ENCODE measurements at regions not wholly inside any gene's neighbourhood (a gene's known extent, or its start where the extent isn't known, plus 50 kb on each side); places are given as distances from the start of the nearest gene placed in this dataset.

DNA sequence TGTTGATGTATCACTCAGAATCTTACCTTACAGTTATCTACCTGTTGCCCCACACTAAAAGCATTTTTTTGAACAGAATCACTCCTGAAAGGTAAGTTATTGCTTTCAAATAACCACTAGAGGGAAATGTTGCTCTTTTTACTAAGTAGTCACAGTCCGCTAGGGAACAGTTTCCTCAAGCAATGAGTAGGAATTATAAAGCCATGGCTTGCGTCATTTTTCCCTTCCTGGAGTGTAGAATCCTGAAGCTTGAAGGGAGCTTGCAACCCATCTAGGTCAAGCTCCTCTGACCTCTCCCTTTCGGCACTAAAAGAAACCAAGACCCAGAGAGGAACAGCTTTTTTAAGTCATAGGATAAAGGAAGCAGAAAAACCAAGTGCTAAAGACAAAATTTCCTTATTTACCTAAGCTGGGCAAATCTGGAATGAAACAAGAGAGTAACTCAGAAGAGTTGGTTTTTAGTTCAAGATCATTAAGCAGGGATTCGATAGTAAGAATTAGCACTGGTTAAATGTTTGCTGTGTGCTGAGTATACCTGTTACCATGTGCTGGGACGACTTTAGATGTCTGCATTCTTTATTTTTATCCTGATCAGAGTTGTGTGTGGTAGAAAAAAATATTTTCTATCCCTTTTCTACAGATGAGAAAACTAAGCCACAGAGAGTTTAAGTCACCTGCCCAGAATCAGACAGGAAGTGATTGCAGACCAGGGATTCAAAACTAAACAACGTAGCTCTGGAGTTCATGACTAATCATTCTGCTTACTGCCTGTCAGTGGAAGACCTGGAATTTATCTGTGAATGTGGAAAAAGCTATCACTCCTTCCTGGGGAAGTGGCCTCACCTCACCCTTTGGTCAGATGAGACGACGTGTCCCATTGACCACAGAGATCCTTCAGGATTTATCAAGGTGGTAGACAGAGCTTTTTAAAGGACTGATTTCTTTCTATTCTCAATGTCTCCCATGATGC lies 631.5 kb downstream of the RAB28 start:
- ATAC-seq: no peak
- H3K4me3 Mint-ChIP-seq: no peak overlapping the region
- H3K36me3 Mint-ChIP-seq (ENCODE audit: low read depth): no peaks in the 10 kb centered on the region
- H3K4me1 Mint-ChIP-seq: peaks cover 2% of the 10 kb centered on the region
- H3K27me3 Mint-ChIP-seq: peaks cover 15% of the 10 kb centered on the region
- no peak for DNase-seq
- no peak overlapping the region for H3K27ac Mint-ChIP-seq
- H3K9me3 Mint-ChIP-seq: no peaks in the 10 kb centered on the region

- no peaks in the 10 kb centered on the region for H3K9me3 Mint-ChIP-seq
- no peak for DNase-seq
- ATAC-seq: no peak
- H3K27ac Mint-ChIP-seq: no peak overlapping the region
- H3K4me3 Mint-ChIP-seq: no peak overlapping the region
- peaks cover 15% of the 10 kb centered on the region for H3K27me3 Mint-ChIP-seq
- no peaks in the 10 kb centered on the region for H3K4me1 Mint-ChIP-seq
- H3K36me3 Mint-ChIP-seq (ENCODE audit: low read depth): no peaks in the 10 kb centered on the region
Observed at GRCh38 chr4:12846368-12846767, 637.8 kb downstream of the RAB28 start.

GRCh38 chr4:12844141-12844540 lies 640.0 kb downstream of the RAB28 start:
- H3K9me3 Mint-ChIP-seq: no peaks in the 10 kb centered on the region
- no peak overlapping the region for H3K4me3 Mint-ChIP-seq
- H3K27ac Mint-ChIP-seq: no peak overlapping the region
- H3K27me3 Mint-ChIP-seq: peaks cover 13% of the 10 kb centered on the region
- no peak for DNase-seq
- ATAC-seq: no peak
- H3K36me3 Mint-ChIP-seq (ENCODE audit: low read depth): no peaks in the 10 kb centered on the region
- H3K4me1 Mint-ChIP-seq: no peaks in the 10 kb centered on the region

DNA sequence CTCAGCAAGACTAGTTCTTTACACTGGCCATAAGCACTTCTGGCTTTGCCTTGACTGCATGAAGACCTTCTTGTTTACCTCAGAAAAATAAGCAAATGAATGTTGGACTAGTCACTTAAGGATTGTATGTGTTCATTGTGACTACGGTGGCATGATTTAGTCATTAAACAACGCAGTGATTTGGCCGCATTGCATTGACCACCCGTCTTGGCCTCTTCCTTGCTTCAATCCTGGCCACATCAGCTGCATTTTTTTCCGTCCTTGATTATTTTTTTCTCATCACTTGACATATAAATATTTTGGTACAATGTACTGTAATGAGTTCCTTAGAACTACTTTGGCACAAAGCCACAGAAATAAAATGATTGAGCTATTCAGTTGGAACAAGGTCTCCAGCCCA lies 656.2 kb downstream of the RAB28 start:
- H3K27me3 Mint-ChIP-seq: peaks cover 2% of the 10 kb centered on the region
- DNase-seq (no peak), ATAC-seq (no peak)
- H3K4me1 Mint-ChIP-seq: no peaks in the 10 kb centered on the region
- no peak overlapping the region for H3K27ac Mint-ChIP-seq
- peaks cover 5% of the 10 kb centered on the region for H3K9me3 Mint-ChIP-seq
- H3K36me3 Mint-ChIP-seq (ENCODE audit: low read depth): no peaks in the 10 kb centered on the region
- no peak overlapping the region for H3K4me3 Mint-ChIP-seq

GRCh38 chr4:12791536-12791935 lies 692.6 kb downstream of the RAB28 start:
- DNase-seq (no peak), ATAC-seq (no peak)
- H3K36me3 Mint-ChIP-seq (ENCODE audit: low read depth): no peaks in the 10 kb centered on the region
- H3K4me3 Mint-ChIP-seq: no peak overlapping the region
- H3K4me1 Mint-ChIP-seq: no peaks in the 10 kb centered on the region
- H3K27ac Mint-ChIP-seq: no peak overlapping the region
- no peaks in the 10 kb centered on the region for H3K27me3 Mint-ChIP-seq
- peaks cover 16% of the 10 kb centered on the region for H3K9me3 Mint-ChIP-seq

GRCh38 chr4:12787261-12787660 lies 696.9 kb downstream of the RAB28 start:
- H3K4me3 Mint-ChIP-seq: no peak overlapping the region
- DNase-seq: no peak
- H3K4me1 Mint-ChIP-seq: no peaks in the 10 kb centered on the region
- no peaks in the 10 kb centered on the region for H3K36me3 Mint-ChIP-seq (ENCODE audit: low read depth)
- peaks cover 26% of the 10 kb centered on the region for H3K9me3 Mint-ChIP-seq
- no peak for ATAC-seq
- no peaks in the 10 kb centered on the region for H3K27me3 Mint-ChIP-seq
- H3K27ac Mint-ChIP-seq: no peak overlapping the region

DNA sequence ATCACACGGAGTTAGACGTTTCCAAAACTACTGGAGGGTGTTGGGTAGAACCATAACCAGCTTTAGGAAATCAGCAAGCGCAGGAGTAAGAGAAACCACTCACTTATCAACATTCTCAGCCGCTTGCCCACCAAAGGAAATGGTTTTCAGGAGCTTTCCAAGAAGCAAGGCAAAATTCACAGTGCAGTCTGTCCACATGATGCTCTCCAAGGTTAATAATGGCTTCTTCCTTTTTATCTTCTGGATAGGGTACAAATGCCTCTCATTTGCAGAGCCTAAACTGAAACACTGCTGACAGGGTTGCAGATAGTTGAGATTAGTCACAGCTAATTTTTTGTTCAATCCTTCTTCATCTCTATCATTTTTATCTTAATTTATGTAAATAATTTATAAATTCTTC lies 705.4 kb downstream of the RAB28 start:
- no peak for ATAC-seq
- no peak overlapping the region for H3K4me3 Mint-ChIP-seq
- H3K27ac Mint-ChIP-seq: no peak overlapping the region
- no peaks in the 10 kb centered on the region for H3K36me3 Mint-ChIP-seq (ENCODE audit: low read depth)
- no peaks in the 10 kb centered on the region for H3K4me1 Mint-ChIP-seq
- H3K27me3 Mint-ChIP-seq: no peaks in the 10 kb centered on the region
- DNase-seq: no peak
- H3K9me3 Mint-ChIP-seq: no peaks in the 10 kb centered on the region

GRCh38 chr4:12778191-12778590 lies 705.9 kb downstream of the RAB28 start:
- no peak overlapping the region for H3K27ac Mint-ChIP-seq
- DNase-seq (no peak), ATAC-seq (no peak)
- H3K36me3 Mint-ChIP-seq (ENCODE audit: low read depth): no peaks in the 10 kb centered on the region
- no peaks in the 10 kb centered on the region for H3K4me1 Mint-ChIP-seq
- no peaks in the 10 kb centered on the region for H3K9me3 Mint-ChIP-seq
- no peak overlapping the region for H3K4me3 Mint-ChIP-seq
- H3K27me3 Mint-ChIP-seq: no peaks in the 10 kb centered on the region

GRCh38 chr4:12770351-12770750 lies 713.8 kb downstream of the RAB28 start:
- H3K36me3 Mint-ChIP-seq (ENCODE audit: low read depth): no peaks in the 10 kb centered on the region
- ATAC-seq (no peak), DNase-seq (no peak)
- H3K4me1 Mint-ChIP-seq: no peaks in the 10 kb centered on the region
- H3K27ac Mint-ChIP-seq: no peak overlapping the region
- peaks cover 8% of the 10 kb centered on the region for H3K27me3 Mint-ChIP-seq
- no peak overlapping the region for H3K4me3 Mint-ChIP-seq
- H3K9me3 Mint-ChIP-seq: no peaks in the 10 kb centered on the region

GRCh38 chr4:12761694-12762093 lies 722.4 kb downstream of the RAB28 start:
- Mint-ChIP-seq H3K27ac (no peak overlapping the region), H3K36me3 (ENCODE audit: low read depth) (no peaks in the 10 kb centered on the region), H3K4me1 (no peaks in the 10 kb centered on the region), H3K4me3 (no peak overlapping the region), H3K27me3 (peaks cover 2% of the 10 kb centered on the region), H3K9me3 (peaks cover 3% of the 10 kb centered on the region)
- DNase-seq: no peak
- ATAC-seq: no peak

- H3K36me3 Mint-ChIP-seq (ENCODE audit: low read depth): no peaks in the 10 kb centered on the region
- DNase-seq (no peak), ATAC-seq (no peak)
- no peak overlapping the region for H3K27ac Mint-ChIP-seq
- H3K4me3 Mint-ChIP-seq: no peak overlapping the region
- no peaks in the 10 kb centered on the region for H3K4me1 Mint-ChIP-seq
- peaks cover 8% of the 10 kb centered on the region for H3K9me3 Mint-ChIP-seq
- H3K27me3 Mint-ChIP-seq: no peaks in the 10 kb centered on the region
Observed at GRCh38 chr4:12747154-12747553, 737.0 kb downstream of the RAB28 start.

DNA sequence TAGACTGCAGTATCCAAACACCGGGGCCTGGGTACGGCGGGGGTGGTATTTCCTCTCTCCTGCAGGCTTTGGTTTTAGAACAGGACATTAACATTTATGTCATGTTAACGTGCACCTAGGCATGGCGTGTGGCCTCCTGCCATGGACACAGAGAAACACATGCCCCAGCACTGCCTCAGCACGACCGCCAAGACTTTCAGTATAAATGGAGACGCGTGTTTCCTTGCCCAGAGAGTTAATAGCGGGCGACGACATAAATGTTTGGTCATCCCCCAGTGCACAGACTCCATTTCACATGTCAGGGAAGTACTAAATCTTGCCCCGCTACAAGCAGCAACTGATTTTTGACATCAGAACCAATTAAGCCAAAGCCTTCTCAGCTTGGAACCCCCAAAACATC lies 737.9 kb downstream of the RAB28 start:
- DNase-seq (no peak), ATAC-seq (no peak)
- no peaks in the 10 kb centered on the region for H3K36me3 Mint-ChIP-seq (ENCODE audit: low read depth)
- no peak overlapping the region for H3K4me3 Mint-ChIP-seq
- no peaks in the 10 kb centered on the region for H3K27me3 Mint-ChIP-seq
- H3K27ac Mint-ChIP-seq: no peak overlapping the region
- H3K4me1 Mint-ChIP-seq: no peaks in the 10 kb centered on the region
- H3K9me3 Mint-ChIP-seq: peaks cover 8% of the 10 kb centered on the region

- Mint-ChIP-seq H3K9me3 (no peaks in the 10 kb centered on the region), H3K4me3 (no peak overlapping the region), H3K4me1 (no peaks in the 10 kb centered on the region), H3K36me3 (ENCODE audit: low read depth) (no peaks in the 10 kb centered on the region), H3K27me3 (peaks cover 10% of the 10 kb centered on the region), H3K27ac (no peak overlapping the region)
- ATAC-seq (no peak), DNase-seq (no peak)
Observed at GRCh38 chr4:12734586-12734985, 749.6 kb downstream of the RAB28 start.

DNA sequence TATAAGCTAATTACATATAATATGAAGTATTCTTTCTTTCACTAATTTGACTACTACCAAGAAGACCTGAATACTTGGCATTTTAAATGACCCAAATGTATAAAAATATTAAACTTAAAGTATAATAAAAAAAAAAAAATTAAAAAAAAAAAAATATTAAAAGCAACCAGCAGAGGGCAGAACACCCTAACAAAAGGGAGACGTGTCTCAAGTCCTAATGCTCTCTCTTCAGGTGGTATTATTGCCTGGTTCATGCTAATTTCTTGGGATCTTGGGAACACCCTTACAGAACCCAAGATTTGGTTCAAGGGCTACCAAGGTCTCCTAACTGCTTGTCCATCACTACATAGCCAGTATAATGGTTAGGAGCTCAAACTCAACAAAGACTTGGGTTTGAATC lies 754.8 kb downstream of the RAB28 start:
- no peak for ATAC-seq
- Mint-ChIP-seq H3K4me1 (no peaks in the 10 kb centered on the region), H3K4me3 (no peak overlapping the region), H3K36me3 (ENCODE audit: low read depth) (no peaks in the 10 kb centered on the region), H3K9me3 (no peaks in the 10 kb centered on the region), H3K27me3 (peaks cover 23% of the 10 kb centered on the region), H3K27ac (no peak overlapping the region)
- DNase-seq: no peak

DNA sequence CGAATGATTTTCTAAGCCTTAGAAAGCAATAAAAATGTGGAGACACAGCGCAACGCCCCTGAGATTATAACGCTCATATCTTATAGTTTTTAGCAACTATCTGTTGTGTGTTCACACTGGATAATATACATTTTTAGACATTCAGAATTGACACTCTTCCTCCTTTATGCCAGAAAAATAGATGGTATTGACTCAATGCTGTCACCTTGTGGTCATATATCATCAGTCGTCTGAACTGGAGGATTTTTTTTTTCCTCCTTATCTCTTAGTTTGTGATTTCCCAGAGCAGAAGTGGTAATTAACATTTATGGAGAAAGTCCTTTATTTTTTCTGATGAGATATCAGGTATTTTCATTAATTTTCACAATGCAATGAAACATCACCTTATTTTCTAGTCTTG lies 759.6 kb downstream of the RAB28 start:
- no peaks in the 10 kb centered on the region for H3K9me3 Mint-ChIP-seq
- DNase-seq (no peak), ATAC-seq (no peak)
- H3K4me3 Mint-ChIP-seq: no peak overlapping the region
- no peak overlapping the region for H3K27ac Mint-ChIP-seq
- no peaks in the 10 kb centered on the region for H3K36me3 Mint-ChIP-seq (ENCODE audit: low read depth)
- H3K27me3 Mint-ChIP-seq: peaks cover 20% of the 10 kb centered on the region
- no peaks in the 10 kb centered on the region for H3K4me1 Mint-ChIP-seq
